H1 (cell line): ENCODE measurements at regions not wholly inside any gene's neighbourhood (a gene's known extent, or its start where the extent isn't known, plus 50 kb on each side); places are given as distances from the start of the nearest gene placed in this dataset.

Source experiments
- CTCF ChIA-PET: fragments of 300-600 bp; sonication (Branson Sonifier 250); formaldehyde crosslinking; loops from one replicate; lab custom pipeline; 2021; ENCODE audit not compliant: partially characterized antibody; lab: Charles Lee
- POLR2A ChIA-PET: fragments of 300-600 bp; sonication (Branson Sonifier 250); formaldehyde crosslinking; loops from one replicate; lab custom pipeline; 2021; ENCODE audit warnings: inconsistent platforms; ENCODE audit not compliant: partially characterized antibody; lab: Charles Lee
- DNase-seq, 2 experiments: peaks; one replicate each; pipeline versions ENCODE4 v3.0.0 to v3.0.0-alpha.2; 2010 to 2022; ENCODE audit warnings: low spot score in 2 of 2, low read depth in 1 of 2, mixed read lengths in 1 of 2
- FAIRE-seq: peaks from 2 replicates; lab custom pipeline; 2011; peaks lifted over from hg19 to GRCh38; lab: Jason Lieb, UNC
- H2AFZ ChIP-seq: 2 replicates; pipeline ENCODE4 v1.8.1; 2012; ENCODE audit warnings: low read length, inconsistent platforms
- H2AK5ac ChIP-seq: 2 replicates; pipeline ENCODE4 v1.6.1; 2013; ENCODE audit warnings: low read depth, low read length
- H2BK120ac ChIP-seq: replicated peaks from 2 replicates; pipeline ENCODE3; 2013; ENCODE audit warnings: low read depth, low read length, inconsistent platforms
- H2BK12ac ChIP-seq: 2 replicates; pipeline ENCODE4 v1.6.1; 2013; ENCODE audit warnings: low read depth, low read length
- H2BK15ac ChIP-seq: 2 replicates; pipeline ENCODE4 v1.6.1; 2013; ENCODE audit warnings: low read length
- H2BK20ac ChIP-seq: 2 replicates; pipeline ENCODE4 v1.6.1; 2013; ENCODE audit warnings: low read length
- H2BK5ac ChIP-seq: 2 replicates; pipeline ENCODE4 v1.6.1; 2013; ENCODE audit warnings: low read depth, low read length
- H3K14ac ChIP-seq: 2 replicates; pipeline ENCODE4 v1.6.1; 2013; ENCODE audit warnings: inconsistent platforms; ENCODE audit not compliant: insufficient read length
- H3K18ac ChIP-seq: 2 replicates; pipeline ENCODE4 v1.6.1; 2013; ENCODE audit warnings: low read length; ENCODE audit errors: extremely low read depth
- H3K23ac ChIP-seq: 2 replicates; pipeline ENCODE4 v1.6.1; 2013; ENCODE audit warnings: inconsistent platforms; ENCODE audit not compliant: insufficient read length
- H3K23me2 ChIP-seq: 2 replicates; pipeline ENCODE4 v1.6.1; 2013; ENCODE audit warnings: low read depth, low read length
- H3K27ac ChIP-seq: 2 replicates; pipeline ENCODE4 v1.6.1; 2011; ENCODE audit warnings: low read depth, low read length, inconsistent platforms
- H3K27me3 ChIP-seq, 4 experiments: replicated peaks in 1 of 4; 1 replicate in 1 of 4; 2 replicates in 3 of 4; pipeline versions ENCODE4 v1.6.1 to v1.8.1; 2011 to 2013; ENCODE audit warnings: low read length in 3 of 4, mild to moderate bottlenecking in 3 of 4, inconsistent platforms in 2 of 4, mixed read lengths in 2 of 4, moderate library complexity in 1 of 4; ENCODE audit not compliant: control insufficient read depth in 3 of 4, insufficient read depth in 3 of 4; ENCODE audit errors: extremely low read depth in 1 of 4
- H3K36me3 ChIP-seq, 4 experiments: 2 replicates each; pipeline versions ENCODE4 v1.6.1 to v1.8.1; 2011 to 2013; ENCODE audit warnings: mild to moderate bottlenecking in 4 of 4, low read length in 3 of 4, moderate library complexity in 2 of 4, control low read depth in 1 of 4, inconsistent platforms in 1 of 4; ENCODE audit not compliant: insufficient read depth in 4 of 4, control insufficient read depth in 2 of 4
- H3K4ac ChIP-seq: replicated peaks from 2 replicates; pipeline ENCODE3; 2013; ENCODE audit warnings: low read length, low read depth, mixed read lengths, inconsistent platforms; ENCODE audit not compliant: insufficient read length
- H3K4me1 ChIP-seq, 4 experiments: replicated peaks in 1 of 4; 1 replicate in 1 of 4; 2 replicates in 3 of 4; pipeline versions ENCODE4 v1.6.1 to v1.8.1; 2011 to 2013; ENCODE audit warnings: low read length in 3 of 4, inconsistent platforms in 2 of 4, mixed read lengths in 1 of 4; ENCODE audit not compliant: insufficient read depth in 4 of 4, control insufficient read depth in 3 of 4
- H3K4me2 ChIP-seq, 2 experiments: 2 replicates each; pipeline versions ENCODE4 v1.6.1 to v1.8.1; 2011 to 2013; ENCODE audit warnings: low read depth in 2 of 2, low read length in 2 of 2, control low read depth in 1 of 2, inconsistent platforms in 1 of 2, mild to moderate bottlenecking in 1 of 2; ENCODE audit not compliant: insufficient read depth in 1 of 2
- H3K4me3 ChIP-seq, 4 experiments: fragments of 200-600, 300-600 bp in 1 of 4; sonication (generic), shearing (Covaris generic), sonication (Bioruptor Twin) in 1 of 4; 2 replicates each; pipeline versions ENCODE4 v1.5.1 to v1.8.1; 2011 to 2016; ENCODE audit warnings: low read length in 4 of 4, low read depth in 3 of 4, control low read depth in 2 of 4, inconsistent platforms in 2 of 4, mild to moderate bottlenecking in 2 of 4, mixed read lengths in 1 of 4, moderate library complexity in 1 of 4; ENCODE audit not compliant: insufficient read depth in 2 of 4; ENCODE audit errors: extremely low read depth in 1 of 4
- H3K56ac ChIP-seq: replicated peaks from 2 replicates; pipeline ENCODE3; 2013; ENCODE audit warnings: low read depth, mild to moderate bottlenecking, mixed read lengths, low read length, inconsistent platforms; ENCODE audit not compliant: insufficient read length
- H3K79me1 ChIP-seq: 2 replicates; pipeline ENCODE4 v1.6.1; 2013; ENCODE audit warnings: low read depth, low read length, control low read depth
- H3K79me2 ChIP-seq, 2 experiments: 2 replicates each; pipeline versions ENCODE4 v1.6.1 to v1.8.1; 2012 to 2013; ENCODE audit warnings: low read length in 2 of 2, mild to moderate bottlenecking in 2 of 2, inconsistent platforms in 1 of 2; ENCODE audit not compliant: insufficient read depth in 2 of 2, control insufficient read depth in 1 of 2
- H3K9ac ChIP-seq, 4 experiments: replicated peaks in 1 of 4; 1 replicate in 1 of 4; 2 replicates in 3 of 4; pipeline versions ENCODE4 v1.6.1 to v1.8.1; 2011 to 2013; ENCODE audit warnings: low read depth in 3 of 4, low read length in 3 of 4, control low read depth in 2 of 4, mild to moderate bottlenecking in 2 of 4, moderate library complexity in 2 of 4, inconsistent platforms in 1 of 4; ENCODE audit errors: extremely low read depth in 1 of 4
- H3K9me3 ChIP-seq, 2 experiments: 2 replicates each; pipeline versions ENCODE4 v1.6.1 to v1.8.1; 2012 to 2013; ENCODE audit warnings: mild to moderate bottlenecking in 2 of 2, moderate library complexity in 2 of 2, control low read depth in 1 of 2, inconsistent platforms in 1 of 2, low read depth in 1 of 2, low read length in 1 of 2, mixed read lengths in 1 of 2; ENCODE audit not compliant: insufficient read depth in 2 of 2
- H4K20me1 ChIP-seq, 2 experiments: replicated peaks in 1 of 2; 2 replicates each; pipeline versions ENCODE3 to v1.8.1; 2011 to 2013; ENCODE audit warnings: inconsistent platforms in 2 of 2, low read length in 2 of 2, mild to moderate bottlenecking in 1 of 2; ENCODE audit not compliant: insufficient read depth in 2 of 2, control insufficient read depth in 1 of 2
- H4K5ac ChIP-seq: 2 replicates; pipeline ENCODE4 v1.6.1; 2013; ENCODE audit warnings: low read length, low read depth, mixed read lengths, inconsistent platforms; ENCODE audit not compliant: insufficient read length
- H4K8ac ChIP-seq: 2 replicates; pipeline ENCODE4 v1.8.0; 2013; ENCODE audit warnings: mild to moderate bottlenecking, moderate library complexity, low read length, inconsistent platforms; ENCODE audit not compliant: insufficient read depth; ENCODE audit errors: extremely low read depth
- H4K91ac ChIP-seq: replicated peaks from 2 replicates; pipeline ENCODE3; 2013; ENCODE audit warnings: low read length, mixed read lengths, inconsistent platforms; ENCODE audit not compliant: insufficient read length
- ASH2L ChIP-seq: fragments of 200-600, 300-600 bp; sonication (generic); IDR thresholded peaks from one replicate; pipeline ENCODE4 v1.7.1; 2017; ENCODE audit warnings: low read length
- BACH1 ChIP-seq: IDR thresholded peaks from 2 replicates; pipeline ENCODE4 v1.6.1; 2012; ENCODE audit warnings: low read length, improper control_type of control experiment
- CBX8 ChIP-seq: fragments of 300-800, 300-1000 bp; sonication (generic); IDR thresholded peaks from 2 replicates; pipeline ENCODE4 v1.7.1; 2016; ENCODE audit warnings: low read depth, low read length, borderline replicate concordance
- CREB1 ChIP-seq: IDR thresholded peaks from 2 replicates; pipeline ENCODE4 v1.6.1; 2012; ENCODE audit warnings: inconsistent platforms
- GABPA ChIP-seq: IDR thresholded peaks from 2 replicates; pipeline ENCODE4 v1.6.1; 2011; ENCODE audit warnings: mild to moderate bottlenecking, low read length, moderate library complexity, borderline replicate concordance; ENCODE audit not compliant: insufficient read depth
- GTF2F1 ChIP-seq: IDR thresholded peaks from 2 replicates; pipeline ENCODE4 v1.6.1; 2012; ENCODE audit warnings: low read depth, low read length, improper control_type of control experiment, borderline replicate concordance
- MAFK ChIP-seq: IDR thresholded peaks from 2 replicates; pipeline ENCODE4 v1.6.1; 2012; ENCODE audit warnings: low read depth, mild to moderate bottlenecking, improper control_type of control experiment, low read length
- NANOG ChIP-seq: IDR thresholded peaks from 2 replicates; pipeline ENCODE4 v1.6.1; 2011; ENCODE audit warnings: low read length, low read depth, mild to moderate bottlenecking, inconsistent platforms; ENCODE audit not compliant: insufficient read depth, poor library complexity, severe bottlenecking
- NRF1 ChIP-seq: IDR thresholded peaks from 2 replicates; pipeline ENCODE4 v1.6.1; 2011; ENCODE audit warnings: mild to moderate bottlenecking, low read depth, low read length, improper control_type of control experiment
- PHF8 ChIP-seq: fragments of 200-600 bp; sonication (generic); conservative IDR thresholded peaks from 2 replicates; pipeline ENCODE4 v1.7.1; 2012; ENCODE audit warnings: low read depth, mild to moderate bottlenecking, inconsistent platforms, low read length, moderate library complexity
- POLR2AphosphoS5 ChIP-seq: IDR thresholded peaks from 2 replicates; pipeline ENCODE4 v1.6.1; 2011; ENCODE audit warnings: low read depth, low read length
- SRF ChIP-seq: IDR thresholded peaks from 2 replicates; pipeline ENCODE4 v1.6.1; 2011; ENCODE audit warnings: mild to moderate bottlenecking, low read depth, low read length, moderate library complexity
- WGBS, 2 experiments: shearing (Covaris generic) in 1 of 2; methylation state at CpG; one replicate each; pipeline versions ENCODE4 v1.1.6 to v1.1.7; 2013 to 2015; ENCODE audit warnings: low lambda C conversion rate in 2 of 2, mixed read lengths in 2 of 2, inconsistent platforms in 1 of 2, low coverage in 1 of 2, missing lambda C conversion rate in 1 of 2; ENCODE audit not compliant: insufficient replicate concordance in 2 of 2, insufficient coverage in 1 of 2, insufficient read length in 1 of 2; ENCODE audit errors: extremely low coverage in 1 of 2, missing lambda C conversion rate in 1 of 2; 5-methylcytosine and 5-hydroxymethylcytosine counted together
- TF ChIP-seq, protein P1 (sequence below): IDR thresholded peaks from 2 replicates; pipeline ENCODE4 v1.6.1; 2011; ENCODE audit warnings: low read length, improper control_type of control experiment
- TF ChIP-seq, protein P2 (sequence below): IDR thresholded peaks from 2 replicates; pipeline ENCODE4 v1.6.1; 2012; ENCODE audit warnings: inconsistent platforms

DNA sequence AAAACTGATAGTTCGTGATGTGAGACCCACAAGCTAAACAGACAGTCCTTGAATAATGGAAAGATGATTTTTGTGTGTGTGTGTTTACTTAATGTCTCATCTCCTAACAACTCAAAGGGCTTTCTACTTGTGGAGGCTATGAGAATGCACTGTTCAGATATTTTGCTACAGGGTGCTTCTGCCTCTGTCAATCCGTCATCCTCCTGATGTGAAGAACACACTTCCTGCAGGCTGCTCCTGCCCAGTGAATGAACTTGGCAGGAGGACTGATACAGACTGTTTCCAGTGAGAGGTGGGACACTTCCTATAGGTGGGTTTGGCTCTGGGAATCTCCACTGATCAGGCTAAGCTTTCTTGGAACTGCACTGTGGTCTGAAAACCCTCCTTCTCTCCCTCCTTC lies 168.4 kb upstream of the STARD13 start:
- Histone ChIP-seq H3K9ac (no peak overlapping the region), H3K23me2 (no peaks in the 10 kb centered on the region), H4K20me1 (no peaks in the 10 kb centered on the region), H2BK12ac (no peak overlapping the region), H3K36me3 (no peaks in the 10 kb centered on the region), H3K14ac (no peak overlapping the region), H3K79me1 (no peaks in the 10 kb centered on the region), H3K27me3 (no peaks in the 10 kb centered on the region), H3K4me3 (no peak overlapping the region), H3K27ac (no peak overlapping the region), H2BK120ac (no peak overlapping the region), H3K4ac (no peak overlapping the region), H2AFZ (no peak overlapping the region), H3K4me1 (no peaks in the 10 kb centered on the region; a peak in 1 of 7 replicates), H4K5ac (no peak overlapping the region), H2BK5ac (no peak overlapping the region), H2BK20ac (no peak overlapping the region), H3K18ac (no peak overlapping the region), H4K8ac (no peak overlapping the region; the same call in 1 of the 2 replicates), H3K79me2 (no peaks in the 10 kb centered on the region), H3K9me3 (no peaks in the 10 kb centered on the region), H3K56ac (no peak overlapping the region), H3K4me2 (no peak overlapping the region), H2BK15ac (no peak overlapping the region), H2AK5ac (no peak overlapping the region), H3K23ac (no peak overlapping the region), H4K91ac (no peak overlapping the region)
- DNase-seq (no peak), FAIRE-seq (no peak)
- 83% methylated on average over 2 of the region's 2 CpGs; no CpG with 5 or more reads in 1 of the 2 experiments for WGBS, 2 experiments
- ChIA-PET POLR2A (no interaction called here), CTCF (no interaction called here)
- TF ChIP-seq, protein P1, sequence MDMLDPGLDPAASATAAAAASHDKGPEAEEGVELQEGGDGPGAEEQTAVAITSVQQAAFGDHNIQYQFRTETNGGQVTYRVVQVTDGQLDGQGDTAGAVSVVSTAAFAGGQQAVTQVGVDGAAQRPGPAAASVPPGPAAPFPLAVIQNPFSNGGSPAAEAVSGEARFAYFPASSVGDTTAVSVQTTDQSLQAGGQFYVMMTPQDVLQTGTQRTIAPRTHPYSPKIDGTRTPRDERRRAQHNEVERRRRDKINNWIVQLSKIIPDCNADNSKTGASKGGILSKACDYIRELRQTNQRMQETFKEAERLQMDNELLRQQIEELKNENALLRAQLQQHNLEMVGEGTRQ: no peak
- no peak for TF ChIP-seq MAFK
- TF ChIP-seq CREB1: no peak
- no peak for TF ChIP-seq BACH1
- TF ChIP-seq GTF2F1: no peak
- no peak for TF ChIP-seq POLR2AphosphoS5
- TF ChIP-seq NANOG: no peak
- TF ChIP-seq, protein P2, sequence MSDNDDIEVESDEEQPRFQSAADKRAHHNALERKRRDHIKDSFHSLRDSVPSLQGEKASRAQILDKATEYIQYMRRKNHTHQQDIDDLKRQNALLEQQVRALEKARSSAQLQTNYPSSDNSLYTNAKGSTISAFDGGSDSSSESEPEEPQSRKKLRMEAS: no peak
- TF ChIP-seq GABPA: no peak
- no peak for TF ChIP-seq SRF
- TF ChIP-seq ASH2L: no peak
- no peak for TF ChIP-seq PHF8
- TF ChIP-seq NRF1: no peak
- no peak for TF ChIP-seq CBX8
